H9 (cell line): ENCODE measurements at regions not wholly inside any gene's neighbourhood (a gene's known extent, or its start where the extent isn't known, plus 50 kb on each side); places are given as distances from the start of the nearest gene placed in this dataset.

Experiments used
- DNase-seq: peaks from one replicate; pipeline ENCODE4 v3.0.0-alpha.2; 2017
- H2AFZ ChIP-seq: one replicate; pipeline ENCODE4 v1.6.1; 2013; ENCODE audit warnings: mild to moderate bottlenecking, low read length, control low read depth, moderate library complexity
- H2AK5ac ChIP-seq: 2 replicates; pipeline ENCODE4 v1.6.1; 2013; ENCODE audit warnings: low read length, control low read depth, mixed read lengths; ENCODE audit not compliant: insufficient read length
- H2BK120ac ChIP-seq: one replicate; pipeline ENCODE4 v1.6.1; 2013; ENCODE audit warnings: low read depth, mild to moderate bottlenecking, low read length, control low read depth, inconsistent platforms; ENCODE audit not compliant: poor library complexity, severe bottlenecking
- H2BK12ac ChIP-seq: 2 replicates; pipeline ENCODE4 v1.6.1; 2013; ENCODE audit warnings: low read length, control low read depth, mixed read lengths, low read depth; ENCODE audit not compliant: insufficient read length
- H2BK15ac ChIP-seq: 2 replicates; pipeline ENCODE4 v1.6.1; 2013; ENCODE audit warnings: low read depth, low read length, control low read depth
- H2BK20ac ChIP-seq: one replicate; pipeline ENCODE4 v1.6.1; 2013; ENCODE audit warnings: low read depth, mild to moderate bottlenecking, low read length, control low read depth, inconsistent platforms; ENCODE audit not compliant: poor library complexity, severe bottlenecking
- H2BK5ac ChIP-seq: 2 replicates; pipeline ENCODE4 v1.6.1; 2013; ENCODE audit warnings: low read length, control low read depth, mixed read lengths; ENCODE audit not compliant: insufficient read length
- H3K14ac ChIP-seq: 2 replicates; pipeline ENCODE4 v1.6.1; 2013; ENCODE audit warnings: low read length, control low read depth; ENCODE audit not compliant: insufficient read depth
- H3K18ac ChIP-seq: 2 replicates; pipeline ENCODE4 v1.6.1; 2013; ENCODE audit warnings: low read depth, mild to moderate bottlenecking, mixed read lengths, low read length, control low read depth; ENCODE audit not compliant: insufficient read length
- H3K23ac ChIP-seq: 2 replicates; pipeline ENCODE4 v1.6.1; 2013; ENCODE audit warnings: low read length, control low read depth, mixed read lengths, low read depth; ENCODE audit not compliant: insufficient read length
- H3K23me2 ChIP-seq: 2 replicates; pipeline ENCODE4 v1.6.1; 2013; ENCODE audit warnings: low read depth, mild to moderate bottlenecking, mixed read lengths, low read length, control low read depth; ENCODE audit not compliant: insufficient read length, poor library complexity, severe bottlenecking
- H3K27ac ChIP-seq: 2 replicates; pipeline ENCODE4 v1.5.1; 2013; ENCODE audit warnings: low read length, control low read depth, mixed read lengths, low read depth; ENCODE audit not compliant: insufficient read length
- H3K27me3 ChIP-seq: 2 replicates; pipeline ENCODE4 v1.6.1; 2013; ENCODE audit warnings: low read length, control low read depth, inconsistent platforms; ENCODE audit not compliant: insufficient read depth
- H3K4ac ChIP-seq: 2 replicates; pipeline ENCODE4 v1.6.1; 2013; ENCODE audit warnings: low read depth, mild to moderate bottlenecking, control low read depth, inconsistent platforms, low read length, moderate library complexity
- H3K4me1 ChIP-seq: 2 replicates; pipeline ENCODE4 v1.6.1; 2013; ENCODE audit warnings: low read length, control low read depth, inconsistent platforms; ENCODE audit not compliant: insufficient read depth
- H3K4me2 ChIP-seq: 2 replicates; pipeline ENCODE4 v1.6.1; 2013; ENCODE audit warnings: low read length, control low read depth, mixed read lengths; ENCODE audit not compliant: insufficient read length, insufficient read depth
- H3K56ac ChIP-seq: 2 replicates; pipeline ENCODE4 v1.6.1; 2013; ENCODE audit warnings: low read depth, mild to moderate bottlenecking, mixed read lengths, low read length, control low read depth; ENCODE audit not compliant: insufficient read length
- H3K79me1 ChIP-seq: 2 replicates; pipeline ENCODE4 v1.6.1; 2013; ENCODE audit warnings: low read depth, mild to moderate bottlenecking, moderate library complexity, low read length, control low read depth, inconsistent platforms; ENCODE audit not compliant: insufficient read depth, poor library complexity, severe bottlenecking
- H3K79me2 ChIP-seq: 2 replicates; pipeline ENCODE4 v1.6.1; 2013; ENCODE audit warnings: low read length, control low read depth, inconsistent platforms; ENCODE audit not compliant: insufficient read depth
- H3K9ac ChIP-seq: 2 replicates; pipeline ENCODE4 v1.6.1; 2013; ENCODE audit warnings: low read length, control low read depth, mixed read lengths; ENCODE audit not compliant: insufficient read length; ENCODE audit errors: extremely low read depth
- H3K9me3 ChIP-seq: one replicate; pipeline ENCODE4 v1.6.1; 2013; ENCODE audit warnings: low read depth, low read length, inconsistent platforms; ENCODE audit not compliant: control insufficient read depth
- H3T11ph ChIP-seq: one replicate; pipeline ENCODE4 v1.6.1; 2013; ENCODE audit warnings: mild to moderate bottlenecking, low read length, control low read depth, inconsistent platforms
- H4K20me1 ChIP-seq: one replicate; pipeline ENCODE4 v1.6.1; 2013; ENCODE audit not compliant: control insufficient read depth, insufficient read length, insufficient read depth
- H4K5ac ChIP-seq: 2 replicates; pipeline ENCODE4 v1.6.1; 2013; ENCODE audit warnings: low read depth, mild to moderate bottlenecking, mixed read lengths, low read length, control low read depth; ENCODE audit not compliant: insufficient read length
- H4K8ac ChIP-seq: replicated peaks from 2 replicates; pipeline ENCODE4 v1.6.1; 2013; ENCODE audit warnings: low read length, control low read depth, mixed read lengths, low read depth; ENCODE audit not compliant: insufficient read length
- H4K91ac ChIP-seq: 2 replicates; pipeline ENCODE4 v1.6.1; 2013; ENCODE audit warnings: low read depth, mild to moderate bottlenecking, moderate library complexity, mixed read lengths, low read length, control low read depth; ENCODE audit not compliant: insufficient read length
- H3K27ac Mint-ChIP-seq, 3 experiments: 2 replicates in 2 of 3; 3 replicates in 1 of 3; pipeline ENCODE4 v1.8.0; 2020 to 2021; ENCODE audit warnings: mixed read lengths in 3 of 3, mild to moderate bottlenecking in 1 of 3, moderate library complexity in 1 of 3
- H3K27me3 Mint-ChIP-seq: 2 replicates; pipeline ENCODE4 v1.8.0; 2021; ENCODE audit warnings: low read depth, mild to moderate bottlenecking, moderate library complexity, mixed read lengths
- H3K36me3 Mint-ChIP-seq, 3 experiments: 2 replicates in 2 of 3; 3 replicates in 1 of 3; pipeline ENCODE4 v1.8.0; 2020 to 2021; ENCODE audit warnings: low read depth in 3 of 3, mixed read lengths in 3 of 3; ENCODE audit not compliant: insufficient read depth in 1 of 3
- H3K4me1 Mint-ChIP-seq, 2 experiments: 2 replicates each; pipeline ENCODE4 v1.8.0; 2020; ENCODE audit warnings: mixed read lengths in 2 of 2
- H3K4me3 Mint-ChIP-seq, 2 experiments: 2 replicates in 1 of 2; 3 replicates in 1 of 2; pipeline ENCODE4 v1.8.0; 2020 to 2021; ENCODE audit warnings: mild to moderate bottlenecking in 2 of 2, mixed read lengths in 2 of 2, moderate library complexity in 1 of 2
- H3K9me3 Mint-ChIP-seq, 2 experiments: 2 replicates in 1 of 2; 3 replicates in 1 of 2; pipeline ENCODE4 v1.8.0; 2020; ENCODE audit warnings: mild to moderate bottlenecking in 2 of 2, mixed read lengths in 2 of 2, moderate library complexity in 1 of 2
- WGBS: extraction: QIAGEN DNeasy Blood & Tissue Kit; methylation state at CpG from one replicate; pipeline ENCODE4 v1.1.7; 2013; ENCODE audit warnings: missing lambda C conversion rate, low lambda C conversion rate, mixed read lengths; ENCODE audit not compliant: insufficient read length; ENCODE audit errors: extremely low coverage; 5-methylcytosine and 5-hydroxymethylcytosine counted together
- TF ChIP-seq, protein P1 (sequence below): fragments of 200-600 bp; sonication (generic); conservative IDR thresholded peaks from 3 replicates; pipeline ENCODE4 v1.8.0; 2021; ENCODE audit warnings: antibody characterized with exemption, mild to moderate bottlenecking

DNA sequence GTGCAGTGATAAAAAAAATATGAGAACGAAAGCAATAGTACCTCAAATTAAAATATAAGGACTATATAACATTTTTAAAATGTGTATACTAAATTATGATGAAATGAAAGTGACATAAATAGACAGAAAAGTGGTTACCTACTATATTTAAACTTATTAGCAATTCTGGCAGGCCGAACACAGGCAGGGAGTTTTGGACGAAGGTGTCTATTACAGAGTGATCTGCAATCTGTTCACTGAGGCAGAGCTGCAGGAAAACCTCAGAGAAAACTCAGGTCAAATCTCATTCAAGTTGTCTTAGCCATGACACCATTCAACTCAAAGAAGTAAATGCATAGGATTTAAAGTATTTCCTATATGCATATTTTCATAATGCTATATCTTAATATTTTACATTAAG, 274.8 kb upstream of the GULP1 start:
- no peak overlapping the region for H2BK120ac ChIP-seq
- no peak overlapping the region for H3K14ac ChIP-seq
- Mint-ChIP-seq H3K27ac (no peak overlapping the region), H3K27me3 (no peaks in the 10 kb centered on the region), H3K4me3 (no peak overlapping the region), H3K4me1 (peaks cover 4 to 6% of the 10 kb centered on the region in 2 experiments; a peak in 2 of 4 replicates), H3K9me3 (peaks cover 23 to 30% of the 10 kb centered on the region in 2 experiments), H3K36me3 (peaks cover 16 to 28% (median 25%) of the 10 kb centered on the region in 3 experiments)
- H3K23me2 ChIP-seq: no peaks in the 10 kb centered on the region
- H3K23ac ChIP-seq: no peak overlapping the region
- no peak overlapping the region for H3K56ac ChIP-seq
- H4K91ac ChIP-seq: no peak overlapping the region
- H4K20me1 ChIP-seq: no peaks in the 10 kb centered on the region
- no peak overlapping the region for H3K27ac ChIP-seq
- H2AK5ac ChIP-seq: no peak overlapping the region
- no peak overlapping the region for H3K18ac ChIP-seq
- no CpG with 5 or more reads among the region's 3 CpGs for WGBS
- H3K9me3 ChIP-seq: peaks cover 15% of the 10 kb centered on the region
- no peaks in the 10 kb centered on the region for H3K79me2 ChIP-seq
- no peak overlapping the region for H2BK12ac ChIP-seq
- TF ChIP-seq, protein P1, sequence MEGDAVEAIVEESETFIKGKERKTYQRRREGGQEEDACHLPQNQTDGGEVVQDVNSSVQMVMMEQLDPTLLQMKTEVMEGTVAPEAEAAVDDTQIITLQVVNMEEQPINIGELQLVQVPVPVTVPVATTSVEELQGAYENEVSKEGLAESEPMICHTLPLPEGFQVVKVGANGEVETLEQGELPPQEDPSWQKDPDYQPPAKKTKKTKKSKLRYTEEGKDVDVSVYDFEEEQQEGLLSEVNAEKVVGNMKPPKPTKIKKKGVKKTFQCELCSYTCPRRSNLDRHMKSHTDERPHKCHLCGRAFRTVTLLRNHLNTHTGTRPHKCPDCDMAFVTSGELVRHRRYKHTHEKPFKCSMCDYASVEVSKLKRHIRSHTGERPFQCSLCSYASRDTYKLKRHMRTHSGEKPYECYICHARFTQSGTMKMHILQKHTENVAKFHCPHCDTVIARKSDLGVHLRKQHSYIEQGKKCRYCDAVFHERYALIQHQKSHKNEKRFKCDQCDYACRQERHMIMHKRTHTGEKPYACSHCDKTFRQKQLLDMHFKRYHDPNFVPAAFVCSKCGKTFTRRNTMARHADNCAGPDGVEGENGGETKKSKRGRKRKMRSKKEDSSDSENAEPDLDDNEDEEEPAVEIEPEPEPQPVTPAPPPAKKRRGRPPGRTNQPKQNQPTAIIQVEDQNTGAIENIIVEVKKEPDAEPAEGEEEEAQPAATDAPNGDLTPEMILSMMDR: no peak
- no peak overlapping the region for H4K8ac ChIP-seq
- H3K79me1 ChIP-seq: no peaks in the 10 kb centered on the region
- H2BK5ac ChIP-seq: no peak overlapping the region
- H3K4me1 ChIP-seq: no peaks in the 10 kb centered on the region
- no peak overlapping the region for H4K5ac ChIP-seq
- H2AFZ ChIP-seq: no peak overlapping the region
- H3K4ac ChIP-seq: no peak overlapping the region
- H3K9ac ChIP-seq: no peak overlapping the region
- H3T11ph ChIP-seq: no peak overlapping the region
- no peaks in the 10 kb centered on the region for H3K27me3 ChIP-seq
- no peak overlapping the region for H2BK15ac ChIP-seq
- H3K4me2 ChIP-seq: no peak overlapping the region
- H2BK20ac ChIP-seq: no peak overlapping the region
- DNase-seq: no peak
